ENCODE measurements at regions not wholly inside any gene's neighbourhood (a gene's known extent, or its start where the extent isn't known, plus 50 kb on each side); places are given as distances from the start of the nearest gene placed in this dataset.

DNA sequence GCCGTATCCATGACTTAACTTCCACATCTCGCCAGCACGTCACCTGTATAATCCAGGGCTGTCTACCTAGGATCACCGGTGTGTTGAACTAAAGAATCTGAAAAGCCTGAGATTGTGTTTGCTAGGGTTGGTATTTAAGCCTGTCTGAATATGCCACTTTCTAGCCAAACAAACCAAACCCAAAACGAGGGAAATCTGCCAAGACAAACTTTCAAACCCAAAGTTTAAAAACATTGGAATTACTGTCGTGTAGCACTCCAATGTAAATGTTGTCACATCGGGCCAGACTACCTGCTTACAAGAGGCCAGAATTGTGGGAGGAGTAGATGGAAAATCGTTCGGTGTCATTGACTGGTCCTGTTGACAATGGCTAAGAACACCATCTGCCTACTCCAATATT lies 747.8 kb downstream of the EFNB2 start:
- no peak overlapping the region for H3K27ac ChIP-seq
- intact Hi-C loops (cut with DNase I) = no loop called here
- no peak overlapping the region for H3K4me3 ChIP-seq
- WGBS, 2 donors = 86 to 91% methylated on average over 9 of the region's 9 CpGs
- H3K9me3 ChIP-seq = no peaks in the 10 kb centered on the region
- TF ChIP-seq, protein P1, sequence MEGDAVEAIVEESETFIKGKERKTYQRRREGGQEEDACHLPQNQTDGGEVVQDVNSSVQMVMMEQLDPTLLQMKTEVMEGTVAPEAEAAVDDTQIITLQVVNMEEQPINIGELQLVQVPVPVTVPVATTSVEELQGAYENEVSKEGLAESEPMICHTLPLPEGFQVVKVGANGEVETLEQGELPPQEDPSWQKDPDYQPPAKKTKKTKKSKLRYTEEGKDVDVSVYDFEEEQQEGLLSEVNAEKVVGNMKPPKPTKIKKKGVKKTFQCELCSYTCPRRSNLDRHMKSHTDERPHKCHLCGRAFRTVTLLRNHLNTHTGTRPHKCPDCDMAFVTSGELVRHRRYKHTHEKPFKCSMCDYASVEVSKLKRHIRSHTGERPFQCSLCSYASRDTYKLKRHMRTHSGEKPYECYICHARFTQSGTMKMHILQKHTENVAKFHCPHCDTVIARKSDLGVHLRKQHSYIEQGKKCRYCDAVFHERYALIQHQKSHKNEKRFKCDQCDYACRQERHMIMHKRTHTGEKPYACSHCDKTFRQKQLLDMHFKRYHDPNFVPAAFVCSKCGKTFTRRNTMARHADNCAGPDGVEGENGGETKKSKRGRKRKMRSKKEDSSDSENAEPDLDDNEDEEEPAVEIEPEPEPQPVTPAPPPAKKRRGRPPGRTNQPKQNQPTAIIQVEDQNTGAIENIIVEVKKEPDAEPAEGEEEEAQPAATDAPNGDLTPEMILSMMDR (IDR thresholded peaks at IDR 0.05) = no peak
- no peaks in the 10 kb centered on the region for H3K27me3 ChIP-seq
- DNase-seq (no peak), ATAC-seq (no peak)
- H3K4me1 ChIP-seq = peaks cover 0 to 15% (median 0%) of the 10 kb centered on the region in 9 donors
- no peaks in the 10 kb centered on the region for H3K36me3 ChIP-seq

DNA sequence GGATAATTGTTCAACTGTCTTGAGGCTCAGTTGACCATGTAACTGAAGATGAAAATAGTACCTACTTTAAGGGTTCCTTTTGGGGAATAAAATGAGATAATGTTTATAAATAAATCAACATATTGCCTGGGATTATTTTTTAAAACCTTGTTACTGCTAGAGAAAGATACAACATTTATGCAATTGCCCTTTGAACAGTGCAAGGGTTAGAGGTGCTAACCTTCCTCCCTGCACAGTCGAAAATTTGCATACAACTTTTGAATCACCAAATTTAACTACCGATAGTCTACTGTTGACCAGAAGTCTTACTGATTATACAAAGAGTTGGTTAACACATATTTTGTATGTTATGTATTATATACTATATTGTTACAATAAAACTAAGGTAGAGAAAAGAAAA lies 750.0 kb downstream of the EFNB2 start:
- TF ChIP-seq, protein P1 (IDR thresholded peaks at IDR 0.05) = no peak
- intact Hi-C loops (cut with DNase I) = no loop called here
- peaks cover 0 to 9% (median 0%) of the 10 kb centered on the region in 11 donors for H3K9me3 ChIP-seq
- no peak overlapping the region for H3K4me3 ChIP-seq
- DNase-seq (no peak), ATAC-seq (no peak)
- H3K36me3 ChIP-seq = no peaks in the 10 kb centered on the region
- WGBS, 2 donors = 84 to 90% methylated on average over 2 of the region's 2 CpGs
- no peaks in the 10 kb centered on the region for H3K27me3 ChIP-seq
- H3K4me1 ChIP-seq = peaks cover 0 to 15% (median 0%) of the 10 kb centered on the region in 9 donors
- H3K27ac ChIP-seq = no peak overlapping the region

GRCh38 chr13:105783261-105783660 lies 752.2 kb downstream of the EFNB2 start:
- Histone ChIP-seq H3K9me3 (peaks cover 0 to 9% (median 0%) of the 10 kb centered on the region in 11 donors), H3K27ac (no peak overlapping the region), H3K4me3 (no peak overlapping the region), H3K36me3 (no peaks in the 10 kb centered on the region), H3K27me3 (no peaks in the 10 kb centered on the region), H3K4me1 (no peaks in the 10 kb centered on the region)
- DNase-seq (no peak), ATAC-seq (no peak)
- WGBS, 2 donors = 29 to 42% methylated on average over 1 of the region's 1 CpG
- TF ChIP-seq, protein P1 (IDR thresholded peaks at IDR 0.05) = no peak
- intact Hi-C loops (cut with DNase I) = no loop called here

DNA sequence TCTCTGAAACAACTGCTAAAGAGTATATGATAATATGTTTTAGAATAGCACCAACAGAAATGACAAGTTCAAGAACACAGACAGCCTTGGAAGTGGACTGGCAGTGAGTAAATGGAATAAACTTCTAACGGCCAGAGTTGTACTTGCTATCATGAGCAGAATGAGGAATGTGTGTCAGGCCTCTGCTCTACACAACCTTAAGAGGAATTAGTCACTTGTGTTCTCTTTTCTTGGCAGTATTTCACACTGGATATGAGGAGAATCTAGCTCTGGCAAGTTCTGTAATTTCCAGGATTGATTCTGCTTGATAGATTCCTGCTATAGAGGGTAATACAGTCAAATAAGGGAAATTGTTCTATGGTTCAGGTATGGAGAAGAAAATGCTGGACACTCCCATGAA lies 757.3 kb downstream of the EFNB2 start:
- DNase-seq (no peak), ATAC-seq (no peak)
- H3K4me3 ChIP-seq = no peak overlapping the region
- H3K36me3 ChIP-seq = no peaks in the 10 kb centered on the region
- WGBS, 2 donors = 40 to 50% methylated on average over 1 of the region's 1 CpG
- H3K27me3 ChIP-seq = no peaks in the 10 kb centered on the region
- TF ChIP-seq, protein P1 (IDR thresholded peaks at IDR 0.05) = no peak
- peaks cover 0 to 3% (median 0%) of the 10 kb centered on the region in 9 donors for H3K4me1 ChIP-seq
- H3K9me3 ChIP-seq = peaks cover 0 to 9% (median 0%) of the 10 kb centered on the region in 11 donors
- H3K27ac ChIP-seq = no peak overlapping the region
- intact Hi-C loops (cut with DNase I) = no loop called here
